HG03139 (cell line): ENCODE measurements at regions not wholly inside any gene's neighbourhood (a gene's known extent, or its start where the extent isn't known, plus 50 kb on each side); places are given as distances from the start of the nearest gene placed in this dataset.
A peak's percentile ranks its signal among the peaks of the same experiment; 100 is the strongest.

Source experiments
- ATAC-seq: cut with Tn5 transposase; IDR thresholded peaks from one replicate; pipeline ENCODE4 v1.9.1; 2021; ENCODE audit not compliant: unreplicated experiment

GRCh38 chr4:111821342-111821741 is 323.9 kb upstream of the FAM241A start:
- ATAC-seq: no peak

GRCh38 chr4:111836601-111837000 is 308.7 kb upstream of the FAM241A start:
- no peak for ATAC-seq

GRCh38 chr4:111837761-111838160 is 307.5 kb upstream of the FAM241A start:
- no peak for ATAC-seq

- ATAC-seq: no peak
These were observed 306.8 kb upstream of the FAM241A start for GRCh38 chr4:111838406-111838930.

- no peak for ATAC-seq
These were observed 306.1 kb upstream of the FAM241A start for GRCh38 chr4:111839141-111839540.

GRCh38 chr4:111842336-111842735 is 302.9 kb upstream of the FAM241A start:
- no peak for ATAC-seq

- no peak for ATAC-seq
These were observed 297.8 kb upstream of the FAM241A start for GRCh38 chr4:111847296-111848008.

GRCh38 chr4:111849746-111850284 is 295.4 kb upstream of the FAM241A start:
- ATAC-seq: no peak

- peak; percentile 62 for ATAC-seq
These were observed 290.7 kb upstream of the FAM241A start for GRCh38 chr4:111854494-111855087.

- no peak for ATAC-seq
These were observed 289.9 kb upstream of the FAM241A start for GRCh38 chr4:111855308-111855707.

- ATAC-seq: no peak
These were observed 281.2 kb upstream of the FAM241A start for GRCh38 chr4:111864066-111864465.

- ATAC-seq: no peak
These were observed 275.9 kb upstream of the FAM241A start for GRCh38 chr4:111869339-111869738.

GRCh38 chr4:111871802-111872201 is 273.5 kb upstream of the FAM241A start:
- no peak for ATAC-seq

GRCh38 chr4:111873801-111874200 is 271.5 kb upstream of the FAM241A start:
- ATAC-seq: no peak

- ATAC-seq: no peak
These were observed 265.7 kb upstream of the FAM241A start for GRCh38 chr4:111879539-111879938.

- ATAC-seq: no peak
These were observed 265.1 kb upstream of the FAM241A start for GRCh38 chr4:111880116-111880515.

- ATAC-seq: no peak
These were observed 261.7 kb upstream of the FAM241A start for GRCh38 chr4:111883557-111883999.

- ATAC-seq: no peak
These were observed 254.8 kb upstream of the FAM241A start for GRCh38 chr4:111890412-111890811.

- ATAC-seq: no peak
These were observed 239.7 kb upstream of the FAM241A start for GRCh38 chr4:111905511-111905910.

- no peak for ATAC-seq
These were observed 225.6 kb upstream of the FAM241A start for GRCh38 chr4:111919639-111920038.

- ATAC-seq: no peak
These were observed 223.5 kb upstream of the FAM241A start for GRCh38 chr4:111921714-111922113.

- ATAC-seq: no peak
These were observed 221.5 kb upstream of the FAM241A start for GRCh38 chr4:111923786-111924185.
